Testis (tissue), 2 donors: ENCODE measurements at regions not wholly inside any gene's neighbourhood (a gene's known extent, or its start where the extent isn't known, plus 50 kb on each side); places are given as distances from the start of the nearest gene placed in this dataset.

Experiments
- DNase-seq: peaks from one replicate; pipeline ENCODE4 v3.0.0-alpha.2; 2019
- H3K27ac ChIP-seq, 2 donors: fragments of 200-600 bp; sonication (generic); one replicate each; pipeline ENCODE4 v1.5.1; 2019
- H3K27me3 ChIP-seq: fragments of 200-600 bp; sonication (generic); one replicate; pipeline ENCODE4 v1.5.1; 2019
- H3K36me3 ChIP-seq: fragments of 200-600 bp; sonication (generic); one replicate; pipeline ENCODE4 v1.5.1; 2017; ENCODE audit warnings: low read depth; ENCODE audit errors: missing control alignments
- H3K4me1 ChIP-seq: fragments of 200-600 bp; sonication (generic); one replicate; pipeline ENCODE4 v1.5.1; 2019
- H3K4me3 ChIP-seq, 2 donors: fragments of 200-600 bp; sonication (generic); one replicate each; pipeline ENCODE4 v1.5.1; 2017 to 2019
- H3K9me3 ChIP-seq: fragments of 200-600 bp; sonication (generic); one replicate; pipeline ENCODE4 v1.5.1; 2017
- CTCF ChIP-seq, 3 experiments: fragments of 450-650 bp in 2 of 3; fragments of 200-600 bp in 1 of 3; sonication (generic) in 1 of 3; IDR thresholded peaks; one replicate each; pipeline ENCODE4 v1.5.1; 2016 to 2019; ENCODE audit warnings: antibody characterized with exemption in 3 of 3, mild to moderate bottlenecking in 2 of 3, moderate library complexity in 1 of 3
- POLR2A ChIP-seq: fragments of 450-650 bp; IDR thresholded peaks from one replicate; pipeline ENCODE4 v1.6.1; 2017; ENCODE audit warnings: antibody characterized with exemption, mild to moderate bottlenecking, moderate library complexity
- WGBS, 2 donors: methylation state at CpG; one replicate each; pipeline ENCODE4 v1.1.5; 2018; 5-methylcytosine and 5-hydroxymethylcytosine counted together
- intact Hi-C: fragments of 100-400 bp; cut with DNase I; formaldehyde crosslinking; loops from one replicate; pipeline ENCODE4 v1.15.1; 2023; ENCODE audit warnings: low total_unique reads

- intact Hi-C loops: no loop called here
- H3K9me3 ChIP-seq: no peaks in the 10 kb centered on the region
- no peak overlapping the region for H3K4me3 ChIP-seq
- no peak for DNase-seq
- TF ChIP-seq POLR2A: no peak
- H3K36me3 ChIP-seq: no peaks in the 10 kb centered on the region
- H3K27me3 ChIP-seq: no peaks in the 10 kb centered on the region
- H3K4me1 ChIP-seq: no peaks in the 10 kb centered on the region
- no peak overlapping the region for H3K27ac ChIP-seq
- WGBS, 2 donors: 69 to 78% methylated on average over 1 of the region's 1 CpG
Measured at GRCh38 chr2:228409493-228409892, 228.0 kb upstream of the SPHKAP start.

GRCh38 chr2:228408529-228409227 lies 227.2 kb upstream of the SPHKAP start:
- Histone ChIP-seq H3K27me3 (no peaks in the 10 kb centered on the region), H3K36me3 (no peaks in the 10 kb centered on the region), H3K4me3 (no peak overlapping the region), H3K27ac (no peak overlapping the region), H3K4me1 (no peaks in the 10 kb centered on the region), H3K9me3 (no peaks in the 10 kb centered on the region)
- 86 to 87% methylated on average over 4 of the region's 4 CpGs for WGBS, 2 donors
- DNase-seq: no peak
- TF ChIP-seq POLR2A (no peak), CTCF (IDR thresholded peaks at IDR 0.05) (no peak)
- intact Hi-C loops: no loop called here

DNA sequence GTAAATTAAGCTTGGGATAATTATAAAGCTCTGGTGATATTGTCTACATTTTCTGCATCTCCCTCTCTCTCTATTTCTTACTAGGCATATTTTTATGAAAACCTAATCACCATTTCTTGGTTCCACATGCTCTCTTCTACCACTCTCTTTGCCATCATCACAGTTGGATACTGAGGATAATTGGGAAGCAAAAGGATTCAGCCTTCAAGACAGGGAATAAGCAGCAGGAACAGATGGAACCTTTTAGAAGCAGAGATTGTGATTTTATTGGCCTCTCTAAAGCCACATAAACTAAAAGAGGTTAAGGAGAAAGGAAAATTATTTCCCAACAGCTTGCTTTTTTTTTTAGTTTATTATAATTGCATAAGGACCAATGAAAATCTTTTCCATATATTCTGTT lies 226.3 kb upstream of the SPHKAP start:
- Histone ChIP-seq H3K36me3 (no peaks in the 10 kb centered on the region), H3K27me3 (no peaks in the 10 kb centered on the region), H3K4me1 (no peaks in the 10 kb centered on the region), H3K9me3 (no peaks in the 10 kb centered on the region), H3K27ac (no peak overlapping the region), H3K4me3 (no peak overlapping the region)
- intact Hi-C loops: no loop called here
- TF ChIP-seq CTCF (IDR thresholded peaks at IDR 0.05) (no peak), POLR2A (no peak)
- DNase-seq: no peak

DNA sequence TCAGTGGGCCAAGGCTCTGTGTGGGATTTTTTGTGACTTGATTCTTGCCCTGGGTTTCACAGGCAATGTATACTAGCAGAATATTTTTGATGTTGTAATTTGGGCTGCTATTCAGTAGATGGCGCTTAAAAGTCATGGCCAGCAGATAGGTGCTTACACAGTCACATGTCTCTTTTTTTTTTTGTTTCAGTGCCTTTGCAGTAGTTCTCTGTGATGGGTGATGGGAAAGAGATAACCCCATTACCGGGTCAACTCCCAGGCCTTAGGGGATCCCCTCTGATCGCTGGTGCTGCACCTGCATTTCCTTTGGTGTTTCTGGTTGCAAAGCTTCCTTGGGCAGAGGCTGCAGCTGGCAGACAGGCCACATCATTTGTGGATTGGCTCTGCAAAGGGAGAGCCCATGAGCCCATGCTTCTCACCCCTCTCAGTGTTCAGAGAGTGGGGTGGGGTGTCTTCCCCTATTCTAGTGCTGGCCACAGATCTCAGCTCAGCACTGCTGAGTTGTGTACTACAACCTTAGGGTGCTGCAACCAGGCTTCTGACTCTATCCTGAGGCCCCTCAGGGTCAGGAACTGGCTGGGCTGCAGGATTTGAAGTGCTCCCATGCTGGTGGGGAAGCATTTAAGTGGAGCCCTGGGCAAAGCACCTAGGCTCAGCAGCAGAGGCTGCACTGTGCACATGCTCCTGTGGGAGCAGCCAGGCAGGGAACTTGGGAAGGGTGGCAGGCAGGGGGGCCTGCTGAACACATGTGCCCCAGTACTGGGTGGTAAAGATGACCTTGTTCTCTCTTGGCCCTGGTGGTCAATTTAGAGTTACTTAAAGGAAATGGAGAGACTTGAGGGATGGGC lies 219.8 kb upstream of the SPHKAP start:
- Histone ChIP-seq H3K27ac (no peak overlapping the region), H3K36me3 (no peaks in the 10 kb centered on the region), H3K4me1 (no peaks in the 10 kb centered on the region), H3K27me3 (no peaks in the 10 kb centered on the region), H3K9me3 (no peaks in the 10 kb centered on the region), H3K4me3 (no peak overlapping the region)
- 95% methylated on average over 3 of the region's 3 CpGs; no CpG with 5 or more reads in 1 of the 2 donors for WGBS, 2 donors
- intact Hi-C loops: no loop called here
- DNase-seq: no peak
- TF ChIP-seq CTCF (IDR thresholded peaks at IDR 0.05) (no peak), POLR2A (no peak)

DNA sequence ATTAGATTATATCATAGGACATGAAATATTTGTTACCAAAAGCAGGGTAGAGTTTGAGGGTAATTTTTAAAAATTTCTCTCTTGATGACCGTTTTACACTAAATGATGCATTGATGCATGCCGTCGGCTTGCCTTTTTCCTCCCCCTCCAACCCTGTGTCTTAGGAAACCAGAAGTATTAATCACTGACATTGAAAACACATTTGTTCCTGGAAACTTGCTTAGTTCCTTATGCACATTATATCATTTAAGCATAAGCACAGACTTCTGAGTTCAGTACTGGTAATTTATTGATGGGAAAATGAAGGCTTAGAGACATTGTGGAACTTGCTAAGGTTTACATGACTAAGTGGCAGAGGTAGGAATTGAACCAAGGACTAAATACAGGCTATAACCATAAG lies 206.3 kb upstream of the SPHKAP start:
- Histone ChIP-seq H3K4me3 (no peak overlapping the region), H3K27me3 (no peaks in the 10 kb centered on the region), H3K9me3 (no peaks in the 10 kb centered on the region), H3K36me3 (no peaks in the 10 kb centered on the region), H3K4me1 (no peaks in the 10 kb centered on the region), H3K27ac (no peak overlapping the region)
- DNase-seq: no peak
- 84 to 90% methylated on average over 3 of the region's 3 CpGs for WGBS, 2 donors
- TF ChIP-seq POLR2A: no peak
- no peak for TF ChIP-seq CTCF (IDR thresholded peaks at IDR 0.05)
- intact Hi-C loops: no loop called here
